NOMO-1 treated with DMSO at 0.1 percent for 48 hours (cell line): ENCODE measurements at regions not wholly inside any gene's neighbourhood (a gene's known extent, or its start where the extent isn't known, plus 50 kb on each side); places are given as distances from the start of the nearest gene placed in this dataset.
"Not testable (repeated sequence)": the region's sequence is repeated elsewhere in the genome, so short reads cannot be mapped to it uniquely, and the experiment has no call there.

ENCODE experiments used
- DNase-seq: peaks from one replicate; lab custom pipeline; 2025; ENCODE audit not compliant: unreplicated experiment; lab: John Stamatoyannopoulos, UW

- DNase-seq = no peak
These were observed 199.7 kb upstream of the ATXN7L3B start for GRCh38 chr12:74337951-74338350.

- DNase-seq = no peak
These were observed 198.4 kb upstream of the ATXN7L3B start for GRCh38 chr12:74339211-74339610.

GRCh38 chr12:74349925-74350324 is 187.7 kb upstream of the ATXN7L3B start:
- DNase-seq = no peak

- DNase-seq = no peak
These were observed 172.3 kb upstream of the ATXN7L3B start for GRCh38 chr12:74365178-74365964.

GRCh38 chr12:74370608-74371216 is 166.9 kb upstream of the ATXN7L3B start:
- no peak for DNase-seq

- no peak for DNase-seq
These were observed 158.5 kb upstream of the ATXN7L3B start for GRCh38 chr12:74379114-74379513.

GRCh38 chr12:74381958-74382357 is 155.7 kb upstream of the ATXN7L3B start:
- no peak for DNase-seq

GRCh38 chr12:74382983-74383382 is 154.7 kb upstream of the ATXN7L3B start:
- DNase-seq = no peak

- DNase-seq = no peak
These were observed 146.4 kb upstream of the ATXN7L3B start for GRCh38 chr12:74391283-74391682.

- DNase-seq = no peak
These were observed 144.4 kb upstream of the ATXN7L3B start for GRCh38 chr12:74393272-74393671.

GRCh38 chr12:74394647-74395046 is 143.0 kb upstream of the ATXN7L3B start:
- DNase-seq = no peak

- DNase-seq = no peak
These were observed 136.6 kb upstream of the ATXN7L3B start for GRCh38 chr12:74401035-74401434.

GRCh38 chr12:74401966-74402365 is 135.7 kb upstream of the ATXN7L3B start:
- no peak for DNase-seq

GRCh38 chr12:74403221-74403470 is 134.5 kb upstream of the ATXN7L3B start:
- DNase-seq = not testable (repeated sequence)

- DNase-seq = no peak
These were observed 129.0 kb upstream of the ATXN7L3B start for GRCh38 chr12:74408601-74409166.

- DNase-seq = no peak
These were observed 124.9 kb upstream of the ATXN7L3B start for GRCh38 chr12:74412606-74413230.

GRCh38 chr12:74415633-74416032 is 122.0 kb upstream of the ATXN7L3B start:
- peak; percentile 5 for DNase-seq

- DNase-seq = no peak
These were observed 119.1 kb upstream of the ATXN7L3B start for GRCh38 chr12:74418573-74418972.

GRCh38 chr12:74424778-74425177 is 112.9 kb upstream of the ATXN7L3B start:
- no peak for DNase-seq

GRCh38 chr12:74426091-74426490 is 111.5 kb upstream of the ATXN7L3B start:
- no peak for DNase-seq

GRCh38 chr12:74429535-74429934 is 108.1 kb upstream of the ATXN7L3B start:
- DNase-seq = no peak

GRCh38 chr12:74431801-74432200 is 105.8 kb upstream of the ATXN7L3B start:
- no peak for DNase-seq
